ENCODE measurements at regions not wholly inside any gene's neighbourhood (a gene's known extent, or its start where the extent isn't known, plus 50 kb on each side); places are given as distances from the start of the nearest gene placed in this dataset.

DNA sequence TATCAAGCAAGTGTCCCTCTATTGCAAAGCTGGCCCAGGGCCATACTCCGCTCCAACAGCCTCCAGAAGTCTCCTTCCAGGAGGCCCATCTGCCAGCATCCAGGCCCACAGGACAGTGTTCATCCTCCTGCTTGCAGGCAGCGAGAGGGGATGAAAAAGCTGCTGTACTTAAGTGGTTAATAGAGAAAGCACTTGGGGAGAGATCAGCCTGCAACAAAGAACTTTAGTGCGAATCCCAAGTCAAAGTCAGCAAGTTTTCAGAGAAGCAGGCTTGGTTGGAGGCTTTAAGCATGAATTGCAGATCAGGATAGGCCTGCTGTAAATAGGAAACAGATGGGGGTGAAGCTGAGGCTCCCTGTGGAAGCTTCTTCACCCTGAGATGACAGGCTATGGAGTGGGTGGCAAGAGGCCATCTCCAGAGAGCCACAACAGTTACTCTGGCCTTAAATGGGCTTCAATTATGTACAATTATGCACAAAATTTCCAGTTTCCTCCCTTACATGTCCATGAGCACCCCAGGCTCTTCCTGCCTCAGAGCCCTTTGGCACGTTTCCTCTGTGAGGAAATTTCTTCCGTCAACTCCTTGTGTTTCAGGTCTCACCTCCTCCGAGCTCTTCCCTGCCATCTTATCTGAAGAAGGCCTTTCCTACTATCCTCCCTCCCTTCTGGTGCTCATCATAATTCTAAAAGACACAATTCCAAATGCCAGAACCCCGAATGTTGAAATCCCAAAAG lies 98.0 kb upstream of the NR3C1 start (continued):
- TF ChIP-seq, protein P1, sequence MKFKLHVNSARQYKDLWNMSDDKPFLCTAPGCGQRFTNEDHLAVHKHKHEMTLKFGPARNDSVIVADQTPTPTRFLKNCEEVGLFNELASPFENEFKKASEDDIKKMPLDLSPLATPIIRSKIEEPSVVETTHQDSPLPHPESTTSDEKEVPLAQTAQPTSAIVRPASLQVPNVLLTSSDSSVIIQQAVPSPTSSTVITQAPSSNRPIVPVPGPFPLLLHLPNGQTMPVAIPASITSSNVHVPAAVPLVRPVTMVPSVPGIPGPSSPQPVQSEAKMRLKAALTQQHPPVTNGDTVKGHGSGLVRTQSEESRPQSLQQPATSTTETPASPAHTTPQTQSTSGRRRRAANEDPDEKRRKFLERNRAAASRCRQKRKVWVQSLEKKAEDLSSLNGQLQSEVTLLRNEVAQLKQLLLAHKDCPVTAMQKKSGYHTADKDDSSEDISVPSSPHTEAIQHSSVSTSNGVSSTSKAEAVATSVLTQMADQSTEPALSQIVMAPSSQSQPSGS (IDR thresholded peaks at IDR 0.05; ENCODE audit: low read length) = no peak
- no peak for TF ChIP-seq KDM4A (IDR thresholded peaks at IDR 0.05; ENCODE audit: low read depth, low read length, severe bottlenecking)
- TF ChIP-seq YY1 (IDR thresholded peaks at IDR 0.05; ENCODE audit: low read depth, low read length) = no peak
- TF ChIP-seq, protein P2, sequence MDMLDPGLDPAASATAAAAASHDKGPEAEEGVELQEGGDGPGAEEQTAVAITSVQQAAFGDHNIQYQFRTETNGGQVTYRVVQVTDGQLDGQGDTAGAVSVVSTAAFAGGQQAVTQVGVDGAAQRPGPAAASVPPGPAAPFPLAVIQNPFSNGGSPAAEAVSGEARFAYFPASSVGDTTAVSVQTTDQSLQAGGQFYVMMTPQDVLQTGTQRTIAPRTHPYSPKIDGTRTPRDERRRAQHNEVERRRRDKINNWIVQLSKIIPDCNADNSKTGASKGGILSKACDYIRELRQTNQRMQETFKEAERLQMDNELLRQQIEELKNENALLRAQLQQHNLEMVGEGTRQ (IDR thresholded peaks at IDR 0.05; ENCODE audit: low read length) = no peak
- no peak for TF ChIP-seq RFX5 (IDR thresholded peaks at IDR 0.05; ENCODE audit: borderline replicate concordance, low read depth, low read length)
